D721Med (cell line): ENCODE measurements at regions not wholly inside any gene's neighbourhood (a gene's known extent, or its start where the extent isn't known, plus 50 kb on each side); places are given as distances from the start of the nearest gene placed in this dataset.
"Not testable (repeated sequence)": the region's sequence is repeated elsewhere in the genome, so short reads cannot be mapped to it uniquely, and the experiment has no call there.

Experiments
- DNase-seq: peaks from one replicate; pipeline ENCODE4 v3.0.0; 2011; ENCODE audit warnings: low spot score; ENCODE audit not compliant: insufficient read length
- FAIRE-seq: peaks from 2 replicates; lab custom pipeline; 2011; peaks lifted over from hg19 to GRCh38; lab: Jason Lieb, UNC
- CTCF ChIP-seq: IDR thresholded peaks from 2 replicates; pipeline ENCODE4 v1.5.1; 2012; ENCODE audit warnings: mild to moderate bottlenecking, control low read depth; ENCODE audit not compliant: insufficient read depth; ENCODE audit errors: missing control alignments

- DNase-seq = no peak
- FAIRE-seq = no peak
- TF ChIP-seq CTCF = no peak
These were observed 574.9 kb downstream of the HTR1B start for GRCh38 chr6:76888351-76888750.

GRCh38 chr6:76886900-76887299 lies 576.4 kb downstream of the HTR1B start:
- no peak for TF ChIP-seq CTCF
- no peak for DNase-seq
- no peak for FAIRE-seq

GRCh38 chr6:76885861-76886301 lies 577.4 kb downstream of the HTR1B start:
- FAIRE-seq = no peak
- no peak for TF ChIP-seq CTCF
- DNase-seq = no peak

- FAIRE-seq (no peak), DNase-seq (no peak)
- TF ChIP-seq CTCF = no peak
These were observed 581.9 kb downstream of the HTR1B start for GRCh38 chr6:76881414-76881813.

- no peak for TF ChIP-seq CTCF
- FAIRE-seq = no peak
- DNase-seq = no peak
These were observed 586.3 kb downstream of the HTR1B start for GRCh38 chr6:76876922-76877553.

GRCh38 chr6:76876430-76876829 lies 586.9 kb downstream of the HTR1B start:
- not testable (repeated sequence) for FAIRE-seq, DNase-seq

GRCh38 chr6:76867182-76867581 lies 596.1 kb downstream of the HTR1B start:
- TF ChIP-seq CTCF = no peak
- DNase-seq (no peak), FAIRE-seq (no peak)
